GM12864 (cell line): ENCODE measurements at regions not wholly inside any gene's neighbourhood (a gene's known extent, or its start where the extent isn't known, plus 50 kb on each side); places are given as distances from the start of the nearest gene placed in this dataset.

Experiments used
- DNase-seq: peaks from one replicate; pipeline ENCODE4 v3.0.0-alpha.2; 2011; ENCODE audit warnings: low read depth
- H3K4me3 ChIP-seq: 2 replicates; pipeline ENCODE4 v1.5.1; 2011; ENCODE audit warnings: mild to moderate bottlenecking, low read depth, low read length, control low read depth
- TF ChIP-seq, protein P1 (sequence below): IDR thresholded peaks from 2 replicates; pipeline ENCODE4 v1.5.1; 2011; ENCODE audit warnings: low read depth, mild to moderate bottlenecking, moderate library complexity, low read length, control low read depth, inconsistent platforms; ENCODE audit errors: missing control alignments

DNA sequence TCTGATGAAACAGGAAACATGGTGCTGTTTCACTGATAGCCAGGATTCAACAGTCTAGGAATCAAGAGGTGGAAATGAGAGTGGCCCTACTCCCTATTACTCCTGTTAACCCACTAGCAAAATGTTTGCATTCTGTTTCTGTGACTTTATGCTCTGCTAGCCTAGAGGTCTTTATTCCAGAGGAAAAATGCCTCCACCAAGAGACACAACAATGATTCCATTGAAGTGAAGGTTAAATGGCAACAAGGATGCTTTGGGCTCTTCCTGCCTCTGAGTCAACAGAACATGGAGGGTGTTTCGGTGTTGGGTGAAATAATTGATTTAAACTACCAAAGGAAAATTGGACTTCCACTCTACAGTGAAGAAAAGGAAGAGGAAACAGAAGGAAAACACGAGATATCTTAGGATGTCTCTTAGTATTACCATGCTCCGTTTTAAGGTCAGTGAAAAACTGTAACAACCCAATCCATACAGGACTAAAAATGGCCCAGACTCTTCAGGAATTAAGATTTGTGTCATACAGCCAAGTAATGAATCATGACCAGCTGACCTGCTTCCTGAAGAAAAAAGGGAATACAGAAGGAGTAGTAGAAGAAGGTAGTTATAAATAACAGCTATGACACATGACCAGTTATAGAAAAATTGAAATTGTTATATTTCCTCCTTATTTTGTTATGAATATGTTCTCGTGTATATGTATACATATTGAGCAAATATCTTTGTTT lies 1237.8 kb downstream of the NCAM2 start:
- TF ChIP-seq, protein P1, sequence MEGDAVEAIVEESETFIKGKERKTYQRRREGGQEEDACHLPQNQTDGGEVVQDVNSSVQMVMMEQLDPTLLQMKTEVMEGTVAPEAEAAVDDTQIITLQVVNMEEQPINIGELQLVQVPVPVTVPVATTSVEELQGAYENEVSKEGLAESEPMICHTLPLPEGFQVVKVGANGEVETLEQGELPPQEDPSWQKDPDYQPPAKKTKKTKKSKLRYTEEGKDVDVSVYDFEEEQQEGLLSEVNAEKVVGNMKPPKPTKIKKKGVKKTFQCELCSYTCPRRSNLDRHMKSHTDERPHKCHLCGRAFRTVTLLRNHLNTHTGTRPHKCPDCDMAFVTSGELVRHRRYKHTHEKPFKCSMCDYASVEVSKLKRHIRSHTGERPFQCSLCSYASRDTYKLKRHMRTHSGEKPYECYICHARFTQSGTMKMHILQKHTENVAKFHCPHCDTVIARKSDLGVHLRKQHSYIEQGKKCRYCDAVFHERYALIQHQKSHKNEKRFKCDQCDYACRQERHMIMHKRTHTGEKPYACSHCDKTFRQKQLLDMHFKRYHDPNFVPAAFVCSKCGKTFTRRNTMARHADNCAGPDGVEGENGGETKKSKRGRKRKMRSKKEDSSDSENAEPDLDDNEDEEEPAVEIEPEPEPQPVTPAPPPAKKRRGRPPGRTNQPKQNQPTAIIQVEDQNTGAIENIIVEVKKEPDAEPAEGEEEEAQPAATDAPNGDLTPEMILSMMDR, result no peak
- H3K4me3 ChIP-seq, result no peak overlapping the region
- no peak for DNase-seq

DNA sequence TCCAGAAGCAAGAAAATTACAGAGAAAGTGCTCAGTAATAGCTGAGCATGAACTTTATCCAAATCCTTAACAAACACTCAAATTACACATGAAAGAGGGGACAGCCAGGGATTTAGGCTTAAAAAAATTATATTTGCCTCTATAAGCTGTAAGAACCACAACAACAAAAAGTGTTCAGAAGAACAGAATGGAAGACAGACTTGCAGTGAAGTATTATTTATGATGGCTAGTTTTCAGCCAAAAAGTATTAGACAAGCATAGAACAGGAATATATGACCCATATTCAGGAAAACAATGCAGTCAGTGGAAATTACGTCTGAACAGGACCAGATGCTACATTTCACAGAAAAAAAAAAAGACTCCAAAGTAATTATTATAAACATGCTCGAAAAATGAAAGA lies 1246.3 kb downstream of the NCAM2 start:
- TF ChIP-seq, protein P1, result no peak
- H3K4me3 ChIP-seq, result no peak overlapping the region
- DNase-seq, result no peak

- H3K4me3 ChIP-seq, result no peak overlapping the region
- TF ChIP-seq, protein P1, result no peak
- no peak for DNase-seq
These were observed 1252.1 kb downstream of the NCAM2 start for GRCh38 chr21:22250355-22250754.

DNA sequence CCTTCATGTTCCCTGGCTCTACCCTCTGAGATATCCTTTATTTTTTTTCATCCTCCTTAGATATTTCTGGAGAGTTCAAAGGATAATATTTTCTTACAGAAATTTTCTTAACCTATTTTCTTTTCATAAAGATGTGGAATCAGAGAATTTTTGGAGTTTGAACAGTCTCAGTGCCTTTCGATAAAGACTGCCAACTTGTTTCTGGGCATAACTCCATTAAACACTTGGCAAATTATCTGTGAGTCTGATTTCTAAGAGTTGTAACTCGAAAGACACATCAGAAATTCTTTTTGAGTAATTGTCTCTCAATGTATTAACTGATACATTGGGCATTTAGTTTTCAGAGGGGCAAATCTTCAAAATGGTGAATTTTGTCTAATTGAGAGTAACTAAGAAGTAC lies 1255.6 kb downstream of the NCAM2 start:
- no peak for DNase-seq
- TF ChIP-seq, protein P1, result no peak
- H3K4me3 ChIP-seq, result no peak overlapping the region

DNA sequence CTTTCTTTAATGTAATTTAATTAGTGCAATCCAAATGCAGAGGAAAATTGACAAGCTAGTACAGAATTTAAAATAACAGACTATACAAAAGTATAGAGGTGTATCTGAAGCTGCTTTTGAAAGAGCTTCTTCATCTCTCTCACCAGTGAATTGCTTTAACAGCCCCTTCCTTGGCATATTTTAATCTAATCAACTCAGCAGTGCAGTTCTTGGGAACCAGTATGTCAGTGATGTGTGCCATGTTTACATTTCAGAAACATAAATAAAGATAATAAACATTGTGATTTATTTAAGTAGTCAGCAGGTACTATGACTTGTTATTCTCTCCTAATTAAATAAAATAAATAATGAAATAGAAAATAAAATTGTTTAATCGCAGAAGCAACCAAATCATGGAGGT lies 1260.6 kb downstream of the NCAM2 start:
- TF ChIP-seq, protein P1, result no peak
- DNase-seq, result no peak
- no peak overlapping the region for H3K4me3 ChIP-seq

DNA sequence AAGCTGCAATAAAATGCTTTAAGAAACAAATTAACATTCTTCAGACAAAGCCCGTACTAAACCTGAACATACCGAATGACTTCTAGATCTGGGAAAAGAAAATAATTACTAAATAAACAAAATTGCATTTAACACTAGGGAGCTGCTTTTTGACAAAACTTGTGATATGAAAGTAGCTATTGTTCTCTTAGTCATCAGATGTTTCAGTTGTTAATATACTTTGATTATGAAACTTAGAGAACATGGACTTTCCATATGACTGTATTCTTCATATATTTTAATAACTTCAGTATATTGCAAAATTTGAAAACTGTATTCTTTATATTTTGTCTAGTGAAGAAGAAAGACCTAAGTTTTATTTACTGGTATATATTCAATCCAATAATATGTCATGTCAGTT lies 1262.1 kb downstream of the NCAM2 start:
- H3K4me3 ChIP-seq, result no peak overlapping the region
- DNase-seq, result no peak
- TF ChIP-seq, protein P1, result no peak

GRCh38 chr21:22263890-22264289 lies 1265.7 kb downstream of the NCAM2 start:
- TF ChIP-seq, protein P1, result no peak
- DNase-seq, result no peak

More at GRCh38 chr21:22263890-22264289, 1265.7 kb downstream of the NCAM2 start:
- no peak overlapping the region for H3K4me3 ChIP-seq
